OCI-M1 (cell line): ENCODE measurements at regions not wholly inside any gene's neighbourhood (a gene's known extent, or its start where the extent isn't known, plus 50 kb on each side); places are given as distances from the start of the nearest gene placed in this dataset.
"Not testable (repeated sequence)": the region's sequence is repeated elsewhere in the genome, so short reads cannot be mapped to it uniquely, and the experiment has no call there.

ENCODE experiments used
- DNase-seq: peaks from one replicate; lab custom pipeline; 2025; lab: John Stamatoyannopoulos, UW

DNA sequence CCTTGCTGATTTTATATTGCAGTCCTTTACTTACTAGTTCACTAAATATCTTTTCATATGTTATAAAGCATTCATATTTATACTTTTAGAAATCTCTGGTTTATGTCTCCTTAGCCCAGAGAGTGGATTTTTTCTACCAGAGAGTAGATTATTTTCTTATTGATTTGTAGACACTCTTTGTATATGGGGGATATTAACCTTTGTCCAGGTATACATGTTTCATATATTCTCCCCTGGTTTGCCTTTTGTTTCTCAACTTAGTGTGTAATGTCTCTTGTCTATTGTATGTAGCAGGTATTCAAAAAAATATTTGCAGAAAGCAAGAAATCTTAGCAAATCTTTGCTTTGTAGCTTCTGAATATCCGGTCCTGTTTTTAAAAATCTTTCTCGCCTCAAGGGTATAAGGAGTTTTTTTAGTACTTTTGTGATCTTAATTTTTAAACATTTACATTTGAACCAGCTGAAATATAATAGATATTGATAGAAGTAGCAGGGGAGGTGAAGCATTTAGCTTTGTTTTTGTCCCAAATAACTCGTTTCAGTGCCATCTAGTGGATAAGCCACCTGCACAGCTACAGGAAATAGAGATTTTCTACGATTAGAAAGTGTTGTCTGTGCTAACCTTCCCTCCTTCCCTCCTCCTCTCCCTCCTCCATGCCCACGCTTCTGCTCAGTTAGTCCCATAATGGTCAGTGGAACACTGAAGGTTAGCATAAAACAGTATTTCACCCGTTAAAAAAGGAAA, 97.0 kb downstream of the PHETA1 start:
- DNase-seq: no peak

DNA sequence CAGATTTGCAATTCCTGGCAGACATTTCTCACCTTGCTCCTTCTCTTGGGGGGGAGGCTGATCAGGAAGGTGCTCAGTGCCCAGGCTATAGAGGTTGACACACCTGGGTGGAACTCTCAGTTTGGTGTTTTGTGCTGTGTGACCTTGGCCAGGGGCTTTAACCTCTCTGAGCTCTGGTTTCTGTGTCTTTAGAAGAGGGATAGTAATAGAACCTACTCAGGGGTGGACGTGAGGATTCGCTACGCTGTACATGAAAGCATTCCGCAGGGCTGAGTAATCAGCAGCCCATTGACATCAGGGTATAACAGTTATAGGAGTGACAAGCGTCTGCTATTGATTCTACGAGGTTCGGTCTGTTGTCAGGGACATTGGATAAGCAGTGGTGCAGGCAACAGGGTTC, 98.1 kb downstream of the PHETA1 start:
- DNase-seq: no peak

DNA sequence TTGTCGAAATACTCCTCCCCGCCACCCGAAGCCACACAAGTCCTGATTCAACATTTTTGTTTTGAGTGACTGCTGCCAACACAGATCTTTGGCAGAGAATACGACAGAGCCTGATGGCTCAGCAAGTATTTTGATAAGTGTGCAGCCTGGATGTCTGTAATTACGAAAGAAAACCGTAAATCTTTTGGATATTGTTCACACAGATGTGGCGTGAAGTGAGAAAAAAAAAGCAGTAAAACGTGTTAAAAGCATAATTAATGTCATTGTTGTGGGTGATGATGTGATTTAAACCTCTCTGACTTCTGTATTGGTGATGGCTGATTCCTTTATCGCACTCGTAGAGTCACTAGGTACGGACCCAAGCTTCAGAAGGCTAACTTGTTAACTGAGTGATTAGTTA, 98.7 kb downstream of the PHETA1 start:
- DNase-seq: no peak

DNA sequence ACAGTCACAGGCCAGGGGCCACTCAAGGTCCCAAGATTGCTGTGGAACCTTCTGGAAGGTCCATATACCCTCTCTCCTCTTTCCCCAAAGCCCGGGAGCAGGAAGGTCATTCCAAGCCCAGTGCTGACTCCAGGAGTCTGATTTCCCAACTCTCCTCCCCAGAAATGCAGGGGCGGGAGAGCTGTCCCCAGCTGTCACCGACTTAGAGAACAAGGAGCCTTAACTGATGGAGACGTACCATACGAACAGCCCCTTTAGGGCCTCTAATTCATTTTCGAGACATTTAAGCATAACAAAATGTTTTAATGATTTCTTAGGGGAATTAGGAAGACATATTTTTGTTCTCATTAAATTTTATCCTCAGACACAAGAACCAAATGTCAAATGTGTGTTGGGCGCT, 99.2 kb downstream of the PHETA1 start:
- no peak for DNase-seq

DNA sequence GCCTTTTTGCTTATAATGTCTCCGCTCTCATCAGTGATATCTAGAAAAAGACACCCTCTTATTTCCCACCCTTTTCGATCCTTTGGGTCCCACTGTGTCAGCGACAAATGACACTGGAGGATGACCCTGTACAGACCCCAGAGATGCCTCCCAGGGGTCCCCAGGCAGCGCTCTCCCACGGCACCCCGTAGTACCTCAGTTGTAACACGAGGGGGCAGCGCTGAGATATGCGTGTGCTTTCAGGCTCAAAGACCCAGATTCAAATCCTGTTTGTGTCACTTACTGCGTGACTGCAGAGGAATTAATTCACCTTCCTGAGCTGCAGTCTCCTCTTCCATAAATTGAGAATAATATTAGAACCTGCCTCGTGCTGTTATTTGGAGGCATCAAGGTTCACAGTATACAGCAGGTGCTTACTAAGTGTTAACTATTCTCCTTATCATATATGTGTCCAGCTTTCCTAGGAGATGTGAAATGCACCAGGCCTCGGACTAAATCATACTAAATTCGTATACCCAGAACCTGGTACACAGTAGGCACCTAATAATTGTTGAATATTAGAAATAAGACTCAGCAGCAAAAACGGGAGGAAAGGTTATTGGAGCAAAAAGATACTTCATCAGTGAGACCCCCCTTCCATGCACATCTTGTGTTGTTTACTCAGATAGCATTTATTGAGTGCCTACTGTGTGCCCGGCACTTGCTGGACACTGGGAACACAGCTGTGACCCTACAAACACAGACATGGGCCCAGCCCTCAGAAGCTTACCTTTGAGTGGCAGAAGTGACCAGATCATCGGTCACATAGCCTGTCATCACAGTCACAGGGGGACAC, 99.9 kb downstream of the PHETA1 start:
- peak; percentile 28 for DNase-seq

DNA sequence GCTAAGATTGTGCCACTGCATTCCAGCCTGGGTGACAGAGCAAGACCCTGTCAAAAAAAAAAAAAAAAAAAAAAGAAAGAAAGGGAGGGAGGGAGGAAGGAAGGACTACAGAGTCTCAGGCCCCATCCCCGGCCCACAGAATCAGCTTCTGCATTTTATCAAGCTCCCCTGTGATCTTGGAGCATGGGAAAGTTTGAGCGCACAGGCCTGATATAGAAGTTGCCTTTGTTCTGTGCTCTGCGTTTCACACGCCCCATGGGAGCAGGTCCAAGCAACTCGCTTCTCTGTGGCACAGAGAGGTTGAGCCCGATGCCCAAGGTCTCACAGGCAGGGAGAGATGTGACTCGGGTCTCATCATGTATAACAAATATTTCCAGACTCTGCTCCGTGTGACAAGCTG, 101.8 kb downstream of the PHETA1 start:
- DNase-seq: no peak

DNA sequence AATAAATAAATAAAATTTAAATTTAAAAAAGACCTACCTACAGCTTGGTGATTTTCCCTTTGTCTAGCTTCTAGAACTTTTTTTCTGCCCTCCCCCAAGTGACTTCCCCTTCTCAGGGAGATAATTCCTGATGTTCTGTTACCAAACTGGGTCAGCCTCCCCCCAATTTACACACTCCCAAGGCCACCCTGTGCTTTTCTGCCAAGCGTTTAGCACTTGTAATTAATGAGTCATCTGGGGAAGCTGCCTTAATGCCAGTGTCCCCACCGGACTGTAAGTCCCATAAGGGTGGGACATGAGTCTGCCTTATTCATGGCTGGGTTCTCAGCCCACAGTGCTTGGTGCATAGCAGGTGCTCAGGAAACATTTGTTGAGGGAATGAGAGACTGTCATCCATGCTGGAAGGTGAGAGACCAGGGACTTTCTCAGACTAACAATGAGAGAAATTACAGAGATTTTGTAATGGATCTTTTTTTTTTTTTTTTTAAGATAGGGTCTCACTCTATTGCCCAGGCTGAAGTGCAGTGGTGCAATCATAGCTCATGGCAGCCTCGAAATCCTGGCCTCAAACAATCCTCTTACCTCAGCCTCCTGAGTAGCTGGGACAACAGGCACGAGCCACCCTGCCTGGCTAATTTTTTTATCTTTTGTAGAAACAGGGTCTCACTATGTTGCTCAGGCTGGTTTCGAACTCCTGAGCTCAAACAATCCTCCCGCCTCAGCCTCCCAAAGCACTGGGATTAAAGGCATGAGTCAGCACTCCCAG, 106.8 kb downstream of the PHETA1 start:
- DNase-seq: no peak

DNA sequence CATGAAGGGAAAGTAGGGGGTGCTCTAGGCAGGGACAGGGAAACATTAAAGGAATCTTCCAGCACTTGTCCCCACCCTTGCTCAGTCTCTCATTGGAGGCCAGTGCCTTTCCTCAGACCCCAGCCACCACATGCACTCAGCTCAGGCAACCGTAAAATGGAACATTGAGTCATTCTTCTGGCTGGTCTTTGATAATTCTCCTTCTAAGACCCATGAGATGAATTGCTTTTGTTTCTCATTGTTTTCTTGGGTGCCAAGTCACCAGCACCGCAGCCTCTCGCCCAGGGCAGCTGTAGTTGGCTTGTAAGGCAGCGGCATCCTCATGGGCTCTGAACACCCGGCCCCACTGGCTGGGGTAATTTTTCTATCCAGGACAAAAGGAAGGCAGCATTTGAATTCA, 108.2 kb downstream of the PHETA1 start:
- no peak for DNase-seq

DNA sequence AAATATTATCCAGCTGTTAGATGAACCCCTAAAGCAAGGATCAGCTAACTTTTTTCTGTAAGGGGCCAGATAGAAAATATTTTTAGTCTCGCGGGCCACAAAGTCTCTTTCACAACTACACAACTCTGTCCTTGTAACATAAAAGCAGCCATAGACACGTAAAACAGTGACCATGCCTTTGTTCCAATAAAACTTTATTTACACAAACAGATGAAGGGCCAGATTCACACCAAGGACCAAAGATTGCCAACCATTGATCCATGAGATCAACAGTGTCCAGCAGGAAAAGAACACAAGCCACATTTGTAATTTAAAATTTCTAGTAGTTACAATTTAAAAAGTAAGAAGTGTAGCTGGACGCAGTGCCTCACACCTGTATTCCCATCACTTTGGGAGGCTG, 109.7 kb downstream of the PHETA1 start:
- DNase-seq: no peak

DNA sequence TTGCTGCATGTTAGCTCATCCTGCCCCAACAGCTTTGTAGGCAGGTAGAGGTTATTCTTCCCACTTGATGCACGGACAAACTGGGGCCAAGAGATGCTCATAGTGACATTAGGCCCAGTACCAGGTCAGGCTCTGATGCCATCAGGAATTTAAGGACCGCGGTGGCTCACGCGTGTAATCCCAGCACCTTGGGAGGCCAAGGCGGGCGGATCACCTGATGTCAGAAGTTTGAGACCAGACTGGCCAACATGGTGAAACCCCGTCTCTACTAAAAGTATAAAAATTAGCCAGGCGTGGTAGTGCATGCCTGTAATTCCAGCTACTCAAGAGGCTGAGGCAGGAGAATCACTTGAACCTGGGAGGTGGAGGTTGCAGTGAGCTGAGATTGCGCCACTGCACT, 110.8 kb downstream of the PHETA1 start:
- not testable (repeated sequence) for DNase-seq

DNA sequence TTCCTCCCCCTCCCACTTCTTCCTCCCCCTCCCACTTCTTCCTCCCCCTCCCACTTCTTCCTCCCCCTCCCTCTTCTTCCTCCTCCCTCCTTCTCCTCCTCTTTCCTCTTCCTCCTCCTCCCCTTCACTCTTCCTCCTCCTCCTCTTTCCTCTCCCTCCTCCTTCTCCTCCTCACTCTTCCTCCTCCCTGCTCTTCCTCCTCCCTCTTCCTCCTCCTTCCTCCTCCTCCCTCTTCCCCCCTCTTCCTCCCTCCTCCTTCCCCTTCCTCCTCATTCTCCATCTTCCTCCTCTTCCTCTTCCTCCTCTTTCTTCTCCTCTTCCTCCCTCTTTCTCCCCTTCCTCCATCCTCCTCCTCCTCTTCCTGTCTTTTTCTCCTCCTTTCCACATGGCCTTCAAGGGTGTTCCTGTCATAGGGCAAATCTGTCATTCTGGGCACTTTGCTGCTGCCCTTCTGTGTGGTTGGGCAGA, 111.4 kb downstream of the PHETA1 start:
- no peak for DNase-seq

DNA sequence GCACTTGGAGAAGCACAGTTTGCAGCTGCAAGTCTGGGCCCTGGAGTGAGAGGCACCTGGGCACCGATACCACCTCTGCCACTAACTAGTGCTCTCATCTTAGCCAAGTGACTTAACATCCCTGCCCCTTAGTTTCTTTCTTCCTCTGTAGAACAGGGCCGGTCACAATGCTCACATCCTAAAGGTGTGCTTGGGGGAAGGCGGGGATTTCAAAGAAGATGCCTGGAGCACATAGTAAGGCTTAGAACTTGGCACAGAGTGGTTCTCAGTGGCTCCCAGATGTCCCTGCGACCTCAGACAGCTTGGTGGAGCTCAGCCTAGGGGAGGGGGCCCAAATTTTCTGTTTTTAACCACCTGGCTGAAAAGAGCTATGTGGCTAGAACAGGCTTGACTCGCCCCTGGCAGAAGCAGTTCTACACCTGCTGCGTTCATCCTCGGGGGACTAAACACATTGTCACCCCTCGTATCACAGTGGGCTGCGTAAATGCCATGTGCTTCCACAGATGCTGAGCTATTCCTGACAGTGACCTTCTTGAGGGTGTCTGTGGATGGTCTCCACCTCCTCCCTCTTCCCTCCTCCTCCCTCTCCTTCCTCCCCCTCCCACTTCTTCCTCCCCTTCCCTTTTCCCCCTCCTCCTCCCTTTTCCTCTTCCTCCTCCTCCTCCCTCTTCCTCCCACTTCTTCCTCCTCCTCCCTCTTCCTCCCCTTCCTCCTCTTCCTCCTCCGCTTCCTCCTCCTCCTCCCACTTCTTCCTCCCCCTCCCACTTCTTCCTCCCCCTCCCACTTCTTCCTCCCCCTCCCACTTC, 112.1 kb downstream of the PHETA1 start:
- no peak for DNase-seq

DNA sequence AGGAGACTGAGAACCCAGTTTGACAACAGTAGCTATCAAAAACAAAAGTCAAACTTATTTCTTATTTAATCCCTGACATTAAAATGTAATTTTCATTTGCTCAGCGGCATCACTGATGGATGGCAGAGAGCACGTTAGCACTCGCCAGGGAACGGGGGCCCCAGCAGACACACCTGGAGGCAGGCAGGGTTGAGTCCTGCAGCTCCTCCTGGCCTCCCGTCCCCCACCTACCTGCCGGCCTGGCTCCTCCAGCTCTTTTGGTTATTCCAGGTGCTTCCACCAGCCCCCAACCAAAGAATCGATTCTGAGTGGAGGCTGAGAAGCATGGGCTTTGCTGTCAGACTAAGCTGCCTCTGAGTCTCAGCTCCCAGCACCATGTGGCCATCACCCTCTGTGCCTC, 113.6 kb downstream of the PHETA1 start:
- no peak for DNase-seq

DNA sequence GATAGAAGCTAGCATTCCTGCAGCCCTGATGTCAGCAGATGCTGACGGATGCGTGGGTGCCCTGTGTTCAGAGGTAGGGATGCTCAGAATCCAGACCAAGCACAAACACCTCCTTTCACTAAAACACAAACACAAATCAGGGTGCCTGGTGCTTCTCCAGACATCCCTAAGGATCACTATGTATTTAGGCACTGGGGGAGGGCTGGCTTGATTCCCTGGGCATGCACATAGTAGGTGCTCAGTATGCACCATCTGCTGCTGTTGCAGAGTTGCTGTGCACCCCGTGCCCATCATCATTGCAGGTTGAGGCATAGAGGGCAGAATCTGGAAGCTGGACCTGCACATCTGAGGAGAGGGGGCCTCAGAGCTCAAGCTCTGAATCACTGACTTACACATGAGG, 114.8 kb downstream of the PHETA1 start:
- DNase-seq: no peak

DNA sequence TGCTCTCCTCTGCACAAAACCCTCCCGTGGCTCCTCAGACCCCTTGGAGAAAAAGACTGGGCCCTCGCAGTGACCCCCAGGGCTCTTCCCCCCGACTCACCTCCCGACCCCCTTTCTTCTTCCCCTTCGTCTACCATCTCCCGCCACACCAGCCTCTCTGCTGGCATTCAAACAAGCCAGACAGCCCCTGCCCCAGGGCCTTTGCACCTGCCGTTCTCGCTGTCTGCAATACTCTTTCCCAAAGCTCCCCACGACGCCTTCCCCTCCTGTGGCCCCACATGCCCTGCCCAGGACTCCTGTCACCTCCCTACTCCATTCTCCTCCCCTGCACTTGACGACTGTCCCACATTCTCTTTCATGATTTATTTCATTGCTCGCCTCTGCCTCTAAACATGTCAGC, 115.7 kb downstream of the PHETA1 start:
- DNase-seq: no peak

DNA sequence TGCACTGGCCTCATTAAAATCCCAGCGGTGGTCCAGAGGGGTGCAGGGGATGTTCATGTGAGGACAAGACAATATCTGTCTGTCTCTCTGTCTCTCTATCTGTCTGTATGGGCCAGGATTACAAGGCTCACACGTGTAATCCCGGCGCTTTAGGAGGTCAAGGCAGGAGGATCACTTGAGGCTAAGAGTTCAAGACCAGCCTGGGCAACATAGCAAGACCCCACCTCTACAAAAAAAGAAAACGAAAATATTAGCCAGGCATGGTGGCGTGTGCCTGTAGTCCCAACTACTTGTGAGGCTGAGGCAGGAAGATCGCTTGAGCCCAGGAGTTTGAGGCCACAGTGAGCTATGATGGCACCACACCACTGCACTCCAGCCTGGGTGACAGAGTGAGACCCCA, 117.1 kb downstream of the PHETA1 start:
- no peak for DNase-seq

DNA sequence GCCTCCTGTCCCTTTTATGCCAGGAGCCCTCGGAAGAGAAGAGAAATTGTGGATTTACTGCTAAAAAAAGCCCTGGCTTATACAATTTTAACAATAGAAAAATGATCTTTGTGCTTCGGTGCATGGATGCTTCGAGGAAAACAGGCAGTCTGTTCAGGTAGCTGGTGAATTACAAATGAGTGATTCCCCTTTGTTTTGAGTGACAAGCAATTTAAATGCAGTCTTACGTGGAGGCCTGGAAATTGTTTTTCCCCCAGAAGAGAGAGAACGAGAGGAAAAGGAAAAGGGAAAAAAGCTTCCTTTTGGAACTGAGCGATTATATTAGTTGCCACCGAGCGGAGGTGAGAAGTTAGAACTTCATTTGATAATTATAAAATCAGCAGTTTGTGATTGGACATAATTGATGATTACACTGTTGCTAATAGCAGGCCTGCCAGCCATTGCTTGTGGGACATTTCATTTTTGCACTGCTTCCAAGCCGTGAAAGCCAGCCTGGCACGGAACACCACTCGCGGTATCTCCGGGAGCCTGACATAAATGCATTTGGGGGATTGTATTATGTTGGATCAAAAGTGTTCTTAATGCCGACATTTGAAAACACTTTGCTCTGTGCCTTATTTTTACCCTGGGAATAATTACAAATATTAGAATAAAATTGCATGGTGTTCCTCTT, 117.7 kb downstream of the PHETA1 start:
- no peak for DNase-seq

DNA sequence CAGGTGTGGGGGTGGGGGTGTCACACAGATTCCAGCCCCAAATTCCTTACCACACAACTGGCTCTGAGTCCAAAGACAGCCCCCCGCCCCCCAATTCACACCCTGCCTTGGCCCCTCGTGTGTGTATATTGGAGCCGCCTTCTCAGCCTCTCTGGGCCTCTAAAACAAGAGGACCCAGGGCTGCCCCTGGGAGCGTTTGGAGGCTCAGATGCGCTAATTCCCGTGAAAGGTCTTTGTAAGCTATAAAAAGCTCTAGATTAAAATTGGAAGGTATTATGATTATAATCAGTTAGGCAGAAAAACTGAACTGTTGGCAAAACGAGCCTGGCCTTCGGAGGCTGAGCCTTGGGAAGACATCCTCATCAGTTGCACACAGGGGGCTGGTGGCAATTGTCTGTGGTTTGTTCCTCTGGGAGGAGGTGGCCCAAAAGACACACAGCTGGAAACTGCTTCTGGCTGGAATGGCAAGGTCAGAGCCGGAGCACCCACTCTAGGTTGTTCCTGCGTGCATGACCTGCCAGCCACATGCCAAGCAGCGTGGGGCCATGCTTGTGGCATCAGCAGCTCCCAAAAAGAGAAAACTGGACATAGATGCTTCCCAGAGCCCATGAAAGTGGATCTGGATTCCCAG, 118.5 kb downstream of the PHETA1 start:
- no peak for DNase-seq

DNA sequence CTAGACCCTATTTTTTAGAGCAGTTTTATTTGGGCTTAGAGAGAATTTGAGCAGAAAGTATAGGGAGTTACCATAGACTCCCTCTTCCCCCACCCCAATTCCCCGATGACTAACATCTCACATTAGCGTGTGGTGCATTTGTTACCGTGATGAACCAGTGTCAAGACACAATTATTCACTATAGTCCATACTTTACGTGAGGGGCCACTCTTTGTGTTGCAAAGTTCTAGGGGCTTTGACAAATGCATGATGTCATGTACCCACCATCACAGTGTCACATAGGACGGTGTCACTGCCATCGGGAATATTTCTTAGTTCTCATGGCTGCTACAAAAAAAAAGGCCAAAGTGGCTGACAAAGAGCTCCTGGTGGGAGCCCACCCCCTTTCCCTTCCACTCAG, 119.1 kb downstream of the PHETA1 start:
- no peak for DNase-seq

DNA sequence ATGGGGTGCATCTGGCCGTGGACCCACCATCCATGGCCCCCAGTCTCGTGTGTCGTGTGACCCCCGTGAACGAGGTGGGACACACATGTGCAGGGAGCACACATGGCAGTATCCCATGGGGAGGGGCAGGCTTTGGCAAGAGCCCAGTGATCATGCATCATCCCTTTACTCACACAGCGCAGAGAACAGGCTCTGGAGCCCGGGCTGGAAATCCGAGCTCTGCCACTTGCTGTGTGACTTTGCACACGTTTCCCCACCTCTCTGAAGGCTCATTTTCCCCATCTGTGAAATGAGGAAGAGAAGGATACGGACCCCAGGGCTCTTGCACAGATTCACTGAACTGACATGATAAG, 119.9 kb downstream of the PHETA1 start:
- no peak for DNase-seq
